NOMO-1 treated with dmso at 0.1 percent for 144 hours (cell line): ENCODE measurements at regions not wholly inside any gene's neighbourhood (a gene's known extent, or its start where the extent isn't known, plus 50 kb on each side); places are given as distances from the start of the nearest gene placed in this dataset.

Experiments used
- DNase-seq: peaks from one replicate; lab custom pipeline; 2025; ENCODE audit not compliant: unreplicated experiment; lab: John Stamatoyannopoulos, UW

GRCh38 chr15:31486506-31486905 lies 159.9 kb downstream of the KLF13 start:
- DNase-seq = no peak

GRCh38 chr15:31486906-31487695 lies 160.5 kb downstream of the KLF13 start:
- DNase-seq = no peak

- DNase-seq = no peak
These were observed 161.3 kb downstream of the KLF13 start for GRCh38 chr15:31487811-31488436.

- peak; percentile 59 for DNase-seq
These were observed 162.0 kb downstream of the KLF13 start for GRCh38 chr15:31488437-31489204.

- no peak for DNase-seq
These were observed 162.6 kb downstream of the KLF13 start for GRCh38 chr15:31489281-31489680.

- no peak for DNase-seq
These were observed 163.4 kb downstream of the KLF13 start for GRCh38 chr15:31489801-31490646.

- no peak for DNase-seq
These were observed 168.2 kb downstream of the KLF13 start for GRCh38 chr15:31494786-31495185.

- DNase-seq = no peak
These were observed 168.6 kb downstream of the KLF13 start for GRCh38 chr15:31495281-31495680.

GRCh38 chr15:31497838-31498237 lies 171.2 kb downstream of the KLF13 start:
- DNase-seq = no peak

GRCh38 chr15:31498329-31498728 lies 171.7 kb downstream of the KLF13 start:
- no peak for DNase-seq

GRCh38 chr15:31498756-31499155 lies 172.1 kb downstream of the KLF13 start:
- no peak for DNase-seq

- no peak for DNase-seq
These were observed 172.8 kb downstream of the KLF13 start for GRCh38 chr15:31499236-31499952.

- DNase-seq = no peak
These were observed 173.5 kb downstream of the KLF13 start for GRCh38 chr15:31499953-31500765.

GRCh38 chr15:31500766-31501449 lies 174.3 kb downstream of the KLF13 start:
- no peak for DNase-seq

GRCh38 chr15:31501536-31502157 lies 175.0 kb downstream of the KLF13 start:
- no peak for DNase-seq

- no peak for DNase-seq
These were observed 176.1 kb downstream of the KLF13 start for GRCh38 chr15:31502541-31503229.

- no peak for DNase-seq
These were observed 176.6 kb downstream of the KLF13 start for GRCh38 chr15:31503256-31503655.
